HG02885 (cell line): ENCODE measurements at regions not wholly inside any gene's neighbourhood (a gene's known extent, or its start where the extent isn't known, plus 50 kb on each side); places are given as distances from the start of the nearest gene placed in this dataset.
"Not testable (repeated sequence)": the region's sequence is repeated elsewhere in the genome, so short reads cannot be mapped to it uniquely, and the experiment has no call there.

Source experiments
- ATAC-seq: cut with Tn5 transposase; IDR thresholded peaks from one replicate; pipeline ENCODE4 v1.9.1; 2021; ENCODE audit warnings: mild to moderate bottlenecking; ENCODE audit not compliant: unreplicated experiment, poor library complexity

GRCh38 chr3:124351430-124352148 is 359.7 kb upstream of the ROPN1 start:
- no peak for ATAC-seq

GRCh38 chr3:124352149-124352539 is 360.2 kb upstream of the ROPN1 start:
- ATAC-seq = no peak

GRCh38 chr3:124353691-124354090 is 361.8 kb upstream of the ROPN1 start:
- ATAC-seq = no peak

GRCh38 chr3:124354150-124354549 is 362.2 kb upstream of the ROPN1 start:
- no peak for ATAC-seq

GRCh38 chr3:124358156-124358555 is 366.2 kb upstream of the ROPN1 start:
- ATAC-seq = no peak

- no peak for ATAC-seq
Observed at GRCh38 chr3:124360155-124360554, 368.2 kb upstream of the ROPN1 start.

GRCh38 chr3:124360563-124360962 is 368.6 kb upstream of the ROPN1 start:
- no peak for ATAC-seq

GRCh38 chr3:124361566-124361965 is 368.7 kb upstream of the UMPS start:
- ATAC-seq = no peak

- ATAC-seq = no peak
Observed at GRCh38 chr3:124362455-124362854, 367.8 kb upstream of the UMPS start.

- ATAC-seq = no peak
Observed at GRCh38 chr3:124363476-124363875, 366.8 kb upstream of the UMPS start.

- no peak for ATAC-seq
Observed at GRCh38 chr3:124364317-124365020, 365.8 kb upstream of the UMPS start.

GRCh38 chr3:124366655-124367054 is 363.6 kb upstream of the UMPS start:
- not testable (repeated sequence) for ATAC-seq

- ATAC-seq = no peak
Observed at GRCh38 chr3:124372775-124373174, 357.5 kb upstream of the UMPS start.

GRCh38 chr3:124373524-124373923 is 356.7 kb upstream of the UMPS start:
- peak; percentile 92 for ATAC-seq

GRCh38 chr3:124374583-124374982 is 355.7 kb upstream of the UMPS start:
- no peak for ATAC-seq

GRCh38 chr3:124381575-124382333 is 348.5 kb upstream of the UMPS start:
- no peak for ATAC-seq

GRCh38 chr3:124383051-124383450 is 347.2 kb upstream of the UMPS start:
- ATAC-seq = no peak

GRCh38 chr3:124383846-124384466 is 346.3 kb upstream of the UMPS start:
- ATAC-seq = no peak

GRCh38 chr3:124384527-124384926 is 345.7 kb upstream of the UMPS start:
- ATAC-seq = no peak

- no peak for ATAC-seq
Observed at GRCh38 chr3:124385996-124386395, 344.3 kb upstream of the UMPS start.
